ENCODE measurements at regions not wholly inside any gene's neighbourhood (a gene's known extent, or its start where the extent isn't known, plus 50 kb on each side); places are given as distances from the start of the nearest gene placed in this dataset.

DNA sequence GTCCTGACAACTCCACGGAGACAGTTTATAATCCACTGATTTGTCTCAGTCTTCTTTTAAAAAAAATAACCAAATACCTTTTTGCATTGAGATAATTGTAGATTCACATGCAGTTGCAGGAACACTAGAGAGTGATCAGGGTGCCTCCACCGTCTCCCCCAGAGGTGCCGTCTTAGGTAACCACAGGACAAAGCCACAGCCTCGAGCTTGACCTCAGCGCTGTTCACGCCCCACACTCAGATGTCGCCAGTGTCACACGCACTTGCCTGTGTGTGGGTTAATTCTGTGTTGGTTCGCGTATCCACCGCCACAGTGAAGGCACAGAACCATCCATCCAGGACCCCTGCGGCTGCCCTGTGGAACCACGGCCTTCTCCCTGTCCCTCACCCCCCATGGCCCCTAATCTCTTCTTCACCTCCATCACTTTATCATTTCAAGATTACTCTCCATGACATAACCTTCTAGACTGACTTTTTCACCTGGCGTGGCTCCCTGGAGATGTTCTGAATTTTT is 295.0 kb upstream of the HDAC4 start:
- H3K4me1 ChIP-seq (ENCODE audit: insufficient read depth, low read length) = no peaks in the 10 kb centered on the region
- Mint-ChIP-seq H3K27me3 (no peaks in the 10 kb centered on the region), H3K9me3 (no peaks in the 10 kb centered on the region), H3K4me3 (no peak overlapping the region), H3K27ac (no peak overlapping the region), H3K4me1 (ENCODE audit: low read depth) (no peaks in the 10 kb centered on the region), H3K36me3 (ENCODE audit: low read depth) (no peaks in the 10 kb centered on the region)
- intact Hi-C loops (cut with DNase I, micrococcal nuclease) = no loop called here
- no peaks in the 10 kb centered on the region for H3K36me3 ChIP-seq (ENCODE audit: insufficient read depth, low read length)
- TF ChIP-seq, protein P1, sequence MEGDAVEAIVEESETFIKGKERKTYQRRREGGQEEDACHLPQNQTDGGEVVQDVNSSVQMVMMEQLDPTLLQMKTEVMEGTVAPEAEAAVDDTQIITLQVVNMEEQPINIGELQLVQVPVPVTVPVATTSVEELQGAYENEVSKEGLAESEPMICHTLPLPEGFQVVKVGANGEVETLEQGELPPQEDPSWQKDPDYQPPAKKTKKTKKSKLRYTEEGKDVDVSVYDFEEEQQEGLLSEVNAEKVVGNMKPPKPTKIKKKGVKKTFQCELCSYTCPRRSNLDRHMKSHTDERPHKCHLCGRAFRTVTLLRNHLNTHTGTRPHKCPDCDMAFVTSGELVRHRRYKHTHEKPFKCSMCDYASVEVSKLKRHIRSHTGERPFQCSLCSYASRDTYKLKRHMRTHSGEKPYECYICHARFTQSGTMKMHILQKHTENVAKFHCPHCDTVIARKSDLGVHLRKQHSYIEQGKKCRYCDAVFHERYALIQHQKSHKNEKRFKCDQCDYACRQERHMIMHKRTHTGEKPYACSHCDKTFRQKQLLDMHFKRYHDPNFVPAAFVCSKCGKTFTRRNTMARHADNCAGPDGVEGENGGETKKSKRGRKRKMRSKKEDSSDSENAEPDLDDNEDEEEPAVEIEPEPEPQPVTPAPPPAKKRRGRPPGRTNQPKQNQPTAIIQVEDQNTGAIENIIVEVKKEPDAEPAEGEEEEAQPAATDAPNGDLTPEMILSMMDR (IDR thresholded peaks at IDR 0.05) = no peak
- CTCF ChIA-PET = no interaction called here
- no peaks in the 10 kb centered on the region for H3K27me3 ChIP-seq (ENCODE audit: control insufficient read depth in 1 of 2, insufficient read depth in 2 of 2, low read length in 2 of 2)
- no peak overlapping the region for H3K4me3 ChIP-seq (ENCODE audit: low read length)
- no peak for ATAC-seq (ENCODE audit: poor library complexity)
- H3K27ac ChIP-seq (ENCODE audit: low read depth in 1 of 2, low read length in 2 of 2) = no peak overlapping the region
- peaks cover 0 to 7% of the 10 kb centered on the region in 2 experiments for H3K9me3 ChIP-seq (ENCODE audit: control insufficient read depth in 1 of 2, insufficient read depth in 1 of 2, low read length in 2 of 2)
- peak in 1 of 14 experiments; percentile 25 for DNase-seq
- POLR2A ChIA-PET = no interaction called here

DNA sequence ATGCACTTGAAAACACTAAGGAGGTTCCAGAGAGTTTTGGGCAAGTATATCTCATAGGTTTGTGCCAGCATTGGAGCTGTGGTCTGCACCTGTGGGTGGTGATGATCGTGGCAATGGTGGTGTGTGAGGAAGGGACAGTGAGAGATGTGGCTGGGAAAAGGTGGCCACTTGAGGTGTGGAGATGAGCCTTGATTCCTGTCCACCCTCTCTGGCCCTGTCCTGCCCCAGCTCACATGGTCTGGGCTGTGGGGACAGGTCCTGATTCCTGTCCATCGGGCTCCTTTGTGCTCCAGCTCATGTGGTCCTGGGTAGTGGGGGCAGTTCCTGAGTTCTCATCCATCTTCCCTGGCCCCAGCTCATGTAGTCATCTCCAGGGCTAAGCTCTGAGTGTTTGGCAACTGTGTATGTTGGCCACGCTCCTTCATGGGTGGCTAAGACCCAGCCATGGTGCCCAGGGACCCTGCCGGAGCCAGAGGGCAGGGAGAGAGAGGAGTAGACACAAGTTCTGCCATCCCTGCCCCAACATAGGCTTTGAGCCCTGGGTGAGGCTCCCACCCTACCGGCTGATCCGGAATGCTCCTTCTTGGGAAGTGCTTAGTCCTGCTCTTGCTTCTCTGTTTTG is 294.4 kb upstream of the HDAC4 start:
- CTCF ChIA-PET = no interaction called here
- DNase-seq = peak in 1 of 14 experiments; percentile 12
- intact Hi-C loops (cut with DNase I, micrococcal nuclease) = no loop called here

DNA sequence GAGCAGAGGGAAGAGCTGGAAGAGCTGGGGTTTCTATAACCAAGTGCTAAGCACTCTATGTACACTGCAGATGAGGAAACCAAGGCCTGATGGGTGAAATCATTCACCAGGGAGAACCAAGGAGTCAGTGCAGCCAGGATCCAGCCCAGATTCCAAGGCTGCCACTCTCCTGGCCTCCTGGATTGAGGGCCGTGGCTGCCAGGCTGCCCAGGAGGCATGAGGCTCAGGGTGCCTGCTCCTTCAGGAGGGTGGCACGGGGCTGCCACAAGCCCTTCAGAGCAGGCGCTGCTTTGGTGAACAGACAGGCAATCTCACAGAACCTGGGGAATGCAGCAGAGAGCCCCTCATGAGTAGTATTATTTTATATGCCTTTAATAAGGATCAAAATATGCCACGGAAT is 293.7 kb upstream of the HDAC4 start:
- TF ChIP-seq, protein P1 (IDR thresholded peaks at IDR 0.05) = no peak
- H3K4me1 Mint-ChIP-seq (ENCODE audit: low read depth) = no peaks in the 10 kb centered on the region

More for the DNA sequence above, 294.4 kb upstream of the HDAC4 start:
- no peaks in the 10 kb centered on the region for H3K36me3 Mint-ChIP-seq (ENCODE audit: low read depth)
- Histone ChIP-seq H3K4me3 (ENCODE audit: low read length) (no peak overlapping the region), H3K9me3 (ENCODE audit: control insufficient read depth in 1 of 2, insufficient read depth in 1 of 2, low read length in 2 of 2) (peaks cover 0 to 7% of the 10 kb centered on the region in 2 experiments), H3K36me3 (ENCODE audit: insufficient read depth, low read length) (no peaks in the 10 kb centered on the region), H3K27ac (ENCODE audit: low read depth in 1 of 2, low read length in 2 of 2) (no peak overlapping the region), H3K27me3 (ENCODE audit: control insufficient read depth in 1 of 2, insufficient read depth in 2 of 2, low read length in 2 of 2) (no peaks in the 10 kb centered on the region), H3K4me1 (ENCODE audit: insufficient read depth, low read length) (no peaks in the 10 kb centered on the region)
- no peak for ATAC-seq (ENCODE audit: poor library complexity)
- POLR2A ChIA-PET = no interaction called here
- H3K4me3 Mint-ChIP-seq = no peak overlapping the region
- no peaks in the 10 kb centered on the region for H3K4me1 Mint-ChIP-seq (ENCODE audit: low read depth)
- H3K9me3 Mint-ChIP-seq = no peaks in the 10 kb centered on the region
- TF ChIP-seq, protein P1 (IDR thresholded peaks at IDR 0.05) = no peak
- H3K27ac Mint-ChIP-seq = no peak overlapping the region
- H3K27me3 Mint-ChIP-seq = no peaks in the 10 kb centered on the region

More for the DNA sequence above, 293.7 kb upstream of the HDAC4 start:
- no peak overlapping the region for H3K27ac ChIP-seq (ENCODE audit: low read depth in 1 of 2, low read length in 2 of 2)
- H3K4me3 ChIP-seq (ENCODE audit: low read length) = no peak overlapping the region
- H3K36me3 ChIP-seq (ENCODE audit: insufficient read depth, low read length) = no peaks in the 10 kb centered on the region
- CTCF ChIA-PET = no interaction called here
- Mint-ChIP-seq H3K9me3 (no peaks in the 10 kb centered on the region), H3K36me3 (ENCODE audit: low read depth) (no peaks in the 10 kb centered on the region), H3K27ac (no peak overlapping the region), H3K27me3 (no peaks in the 10 kb centered on the region), H3K4me3 (no peak overlapping the region)
- no peak for DNase-seq
- intact Hi-C loops (cut with DNase I, micrococcal nuclease) = no loop called here
- no peaks in the 10 kb centered on the region for H3K27me3 ChIP-seq (ENCODE audit: control insufficient read depth in 1 of 2, insufficient read depth in 2 of 2, low read length in 2 of 2)
- H3K9me3 ChIP-seq (ENCODE audit: control insufficient read depth in 1 of 2, insufficient read depth in 1 of 2, low read length in 2 of 2) = peaks cover 0 to 7% of the 10 kb centered on the region in 2 experiments
- H3K4me1 ChIP-seq (ENCODE audit: insufficient read depth, low read length) = no peaks in the 10 kb centered on the region
- POLR2A ChIA-PET = no interaction called here
- ATAC-seq (ENCODE audit: poor library complexity) = no peak
